ENCODE measurements at regions not wholly inside any gene's neighbourhood (a gene's known extent, or its start where the extent isn't known, plus 50 kb on each side); places are given as distances from the start of the nearest gene placed in this dataset.

DNA sequence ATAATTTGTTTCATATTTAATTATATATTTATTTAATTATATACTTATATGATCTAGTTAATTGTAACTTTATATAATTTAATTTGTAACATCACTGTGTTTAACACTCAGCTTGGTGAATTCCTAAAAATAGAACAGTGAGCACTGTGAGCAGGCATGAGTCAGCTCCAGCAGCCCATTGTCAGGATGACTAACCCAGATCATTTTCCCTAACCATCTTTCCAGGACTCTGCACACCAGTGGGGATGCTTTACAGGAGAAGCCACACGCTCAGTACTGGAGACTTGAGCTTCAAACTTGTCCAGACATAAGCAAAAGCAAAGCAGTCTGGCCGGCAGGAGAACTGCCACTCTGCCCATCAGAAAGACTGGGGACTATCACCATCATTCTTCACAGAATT is 446.2 kb upstream of the TRPC7 start:
- no peaks in the 10 kb centered on the region for H3K9me3 ChIP-seq
- H3K27ac ChIP-seq: no peak overlapping the region
- no peak overlapping the region for H3K4me2 ChIP-seq
- H4K20me1 ChIP-seq: no peaks in the 10 kb centered on the region
- H3K4me3 ChIP-seq: no peak overlapping the region
- H3K9ac ChIP-seq: no peak overlapping the region
- H3K4me1 ChIP-seq: no peaks in the 10 kb centered on the region
- TF ChIP-seq Cebpa-rat (IDR thresholded peaks at IDR 0.05): no peak
- no peaks in the 10 kb centered on the region for H3K36me3 ChIP-seq
- no peaks in the 10 kb centered on the region for H3K27me3 ChIP-seq

- Histone ChIP-seq H3K4me3 (no peak overlapping the region), H3K9ac (no peak overlapping the region), H3K9me3 (no peaks in the 10 kb centered on the region), H3K36me3 (no peaks in the 10 kb centered on the region), H3K4me1 (no peaks in the 10 kb centered on the region), H3K4me2 (no peak overlapping the region), H3K27me3 (no peaks in the 10 kb centered on the region), H3K27ac (no peak overlapping the region), H4K20me1 (no peaks in the 10 kb centered on the region)
- no peak for TF ChIP-seq Cebpa-rat (IDR thresholded peaks at IDR 0.05)
Observed at GRCh38 chr5:136811086-136811485, 445.7 kb upstream of the TRPC7 start.

- Histone ChIP-seq H3K9me3 (no peaks in the 10 kb centered on the region), H3K4me1 (no peaks in the 10 kb centered on the region), H3K27ac (no peak overlapping the region), H3K4me3 (no peak overlapping the region), H4K20me1 (no peaks in the 10 kb centered on the region), H3K4me2 (no peak overlapping the region), H3K27me3 (no peaks in the 10 kb centered on the region), H3K36me3 (no peaks in the 10 kb centered on the region), H3K9ac (no peak overlapping the region)
- no peak for TF ChIP-seq Cebpa-rat (IDR thresholded peaks at IDR 0.05)
Observed at GRCh38 chr5:136810261-136810801, 445.0 kb upstream of the TRPC7 start.

DNA sequence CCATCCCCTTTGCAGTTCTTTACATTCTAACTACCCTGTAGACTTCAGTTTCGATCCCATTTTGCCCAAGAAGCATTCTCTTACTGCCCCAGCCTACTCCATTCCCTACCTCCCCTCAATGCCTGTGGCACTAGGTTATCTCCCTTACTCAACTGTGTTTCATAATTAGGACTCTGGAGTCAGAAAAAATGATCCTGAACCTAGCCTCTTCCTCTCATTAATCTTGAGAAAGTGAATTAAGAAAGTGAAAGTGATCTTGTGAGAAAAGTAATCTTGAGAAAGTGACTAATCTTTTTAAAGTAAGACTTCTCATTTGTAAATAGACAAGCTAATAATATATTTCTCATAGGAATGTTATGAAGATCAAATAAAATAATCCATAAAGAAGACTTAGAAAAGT is 444.0 kb upstream of the TRPC7 start:
- H3K36me3 ChIP-seq: no peaks in the 10 kb centered on the region
- no peaks in the 10 kb centered on the region for H3K27me3 ChIP-seq
- TF ChIP-seq Cebpa-rat (IDR thresholded peaks at IDR 0.05): no peak
- H3K4me2 ChIP-seq: no peak overlapping the region
- no peak overlapping the region for H3K27ac ChIP-seq
- H3K4me3 ChIP-seq: no peak overlapping the region
- H3K4me1 ChIP-seq: no peaks in the 10 kb centered on the region
- H3K9ac ChIP-seq: no peak overlapping the region
- no peaks in the 10 kb centered on the region for H3K9me3 ChIP-seq
- H4K20me1 ChIP-seq: no peaks in the 10 kb centered on the region

DNA sequence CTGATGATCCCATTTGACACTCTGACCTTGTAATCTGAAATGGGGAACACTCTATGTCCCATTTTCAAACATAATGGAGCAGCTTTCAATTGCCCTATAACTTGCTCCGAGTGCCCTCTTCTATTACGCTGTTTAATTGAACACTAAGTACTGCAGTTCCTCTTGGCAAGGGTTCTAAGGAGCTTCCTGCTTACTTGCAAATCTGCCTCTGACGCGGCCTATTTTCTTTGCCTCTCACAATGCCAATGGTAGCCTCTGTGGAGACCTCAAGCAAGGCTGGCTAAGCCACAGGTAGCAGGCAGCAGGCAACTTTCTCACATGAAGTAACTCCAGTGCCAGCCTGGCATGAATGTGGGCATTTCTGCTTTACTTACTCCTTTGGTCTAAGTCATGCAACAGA is 443.4 kb upstream of the TRPC7 start:
- Histone ChIP-seq H3K4me3 (no peak overlapping the region), H3K27me3 (no peaks in the 10 kb centered on the region), H3K9me3 (no peaks in the 10 kb centered on the region), H3K36me3 (no peaks in the 10 kb centered on the region), H3K27ac (no peak overlapping the region), H4K20me1 (no peaks in the 10 kb centered on the region), H3K4me1 (no peaks in the 10 kb centered on the region), H3K9ac (no peak overlapping the region), H3K4me2 (no peak overlapping the region)
- no peak for TF ChIP-seq Cebpa-rat (IDR thresholded peaks at IDR 0.05)

- H3K9me3 ChIP-seq: no peaks in the 10 kb centered on the region
- TF ChIP-seq Cebpa-rat (IDR thresholded peaks at IDR 0.05): no peak
- no peaks in the 10 kb centered on the region for H3K27me3 ChIP-seq
- no peak overlapping the region for H3K4me3 ChIP-seq
- no peak overlapping the region for H3K27ac ChIP-seq
- no peak overlapping the region for H3K9ac ChIP-seq
- no peaks in the 10 kb centered on the region for H3K4me1 ChIP-seq
- H3K36me3 ChIP-seq: no peaks in the 10 kb centered on the region
- no peaks in the 10 kb centered on the region for H4K20me1 ChIP-seq
- no peak overlapping the region for H3K4me2 ChIP-seq
Observed at GRCh38 chr5:136805466-136805865, 440.1 kb upstream of the TRPC7 start.

GRCh38 chr5:136802383-136802782 is 437.0 kb upstream of the TRPC7 start:
- no peak overlapping the region for H3K4me2 ChIP-seq
- H4K20me1 ChIP-seq: no peaks in the 10 kb centered on the region
- no peaks in the 10 kb centered on the region for H3K36me3 ChIP-seq
- no peak overlapping the region for H3K9ac ChIP-seq
- no peaks in the 10 kb centered on the region for H3K9me3 ChIP-seq
- no peaks in the 10 kb centered on the region for H3K4me1 ChIP-seq
- TF ChIP-seq Cebpa-rat (IDR thresholded peaks at IDR 0.05): no peak
- no peaks in the 10 kb centered on the region for H3K27me3 ChIP-seq
- H3K27ac ChIP-seq: no peak overlapping the region
- no peak overlapping the region for H3K4me3 ChIP-seq

DNA sequence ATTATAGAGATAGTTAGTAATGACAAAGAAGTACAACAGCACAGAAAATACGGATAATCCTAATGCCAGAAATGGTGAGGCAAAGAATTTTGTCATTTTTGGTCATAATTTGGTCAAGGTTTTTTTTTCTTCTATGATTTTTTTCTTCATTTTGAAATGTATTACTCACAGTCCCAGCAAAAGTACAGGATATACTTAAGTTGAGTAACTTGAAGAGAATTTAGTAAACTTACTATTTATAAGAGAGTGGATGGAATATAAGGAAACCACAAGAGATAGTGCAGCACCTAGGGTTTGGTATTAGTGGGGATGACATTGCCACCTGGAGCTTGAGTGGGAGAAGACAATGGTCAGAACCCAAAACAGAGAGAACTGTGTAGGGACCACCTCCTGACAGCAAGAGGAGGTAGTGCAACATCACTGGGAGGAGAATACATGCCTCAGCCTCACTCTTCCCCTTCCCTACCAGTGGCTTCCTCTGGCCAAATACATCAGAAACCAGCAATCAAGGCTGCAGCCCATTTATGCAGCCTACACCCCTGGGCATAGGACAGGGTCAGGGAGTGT is 434.5 kb upstream of the TRPC7 start:
- Histone ChIP-seq H3K9me3 (no peaks in the 10 kb centered on the region), H3K4me3 (no peak overlapping the region), H3K27me3 (no peaks in the 10 kb centered on the region), H3K36me3 (no peaks in the 10 kb centered on the region), H4K20me1 (no peaks in the 10 kb centered on the region), H3K4me1 (no peaks in the 10 kb centered on the region), H3K27ac (no peak overlapping the region), H3K9ac (no peak overlapping the region), H3K4me2 (no peak overlapping the region)
- no peak for TF ChIP-seq Cebpa-rat (IDR thresholded peaks at IDR 0.05)

GRCh38 chr5:136793300-136793699 is 428.0 kb upstream of the TRPC7 start:
- H3K9ac ChIP-seq: no peak overlapping the region
- H3K4me2 ChIP-seq: no peak overlapping the region
- H3K36me3 ChIP-seq: no peaks in the 10 kb centered on the region
- H3K4me3 ChIP-seq: no peak overlapping the region
- no peaks in the 10 kb centered on the region for H3K4me1 ChIP-seq
- no peaks in the 10 kb centered on the region for H4K20me1 ChIP-seq
- H3K27ac ChIP-seq: no peak overlapping the region
- H3K9me3 ChIP-seq: no peaks in the 10 kb centered on the region
- H3K27me3 ChIP-seq: no peaks in the 10 kb centered on the region
- no peak for TF ChIP-seq Cebpa-rat (IDR thresholded peaks at IDR 0.05)

GRCh38 chr5:136781464-136781863 is 416.1 kb upstream of the TRPC7 start:
- H3K36me3 ChIP-seq: no peaks in the 10 kb centered on the region
- no peak overlapping the region for H3K27ac ChIP-seq
- no peaks in the 10 kb centered on the region for H3K27me3 ChIP-seq
- no peaks in the 10 kb centered on the region for H3K9me3 ChIP-seq
- no peak overlapping the region for H3K9ac ChIP-seq
- H3K4me2 ChIP-seq: no peak overlapping the region
- no peaks in the 10 kb centered on the region for H4K20me1 ChIP-seq
- no peak overlapping the region for H3K4me3 ChIP-seq
- no peak for TF ChIP-seq Cebpa-rat (IDR thresholded peaks at IDR 0.05)
- H3K4me1 ChIP-seq: no peaks in the 10 kb centered on the region

DNA sequence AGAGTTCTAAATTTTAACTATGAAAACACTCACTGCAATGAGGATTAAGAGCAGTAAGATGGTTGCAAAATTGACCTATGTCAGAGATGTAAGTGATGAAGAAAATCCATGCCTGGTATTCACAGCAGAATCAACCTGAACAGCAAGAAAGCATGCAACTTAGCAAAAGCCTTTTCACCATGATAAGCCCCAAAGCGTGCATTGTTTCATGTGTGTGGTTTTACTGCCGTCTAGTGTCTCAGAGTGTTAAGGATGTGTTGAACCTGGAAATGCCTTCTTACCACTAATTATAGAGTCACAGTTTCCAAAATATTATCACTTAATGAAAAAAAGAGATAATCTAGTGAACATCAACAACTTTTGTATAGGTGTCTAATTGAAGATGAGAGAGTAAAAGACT is 415.2 kb upstream of the TRPC7 start:
- no peak overlapping the region for H3K27ac ChIP-seq
- H3K9ac ChIP-seq: no peak overlapping the region
- H3K27me3 ChIP-seq: no peaks in the 10 kb centered on the region
- no peaks in the 10 kb centered on the region for H3K4me1 ChIP-seq
- H3K9me3 ChIP-seq: no peaks in the 10 kb centered on the region
- no peak overlapping the region for H3K4me2 ChIP-seq
- H3K4me3 ChIP-seq: no peak overlapping the region
- H4K20me1 ChIP-seq: no peaks in the 10 kb centered on the region
- no peaks in the 10 kb centered on the region for H3K36me3 ChIP-seq
- TF ChIP-seq Cebpa-rat (IDR thresholded peaks at IDR 0.05): no peak

Data from BLaER1 (cell line).